ENCODE measurements at regions not wholly inside any gene's neighbourhood (a gene's known extent, or its start where the extent isn't known, plus 50 kb on each side); places are given as distances from the start of the nearest gene placed in this dataset.
A peak's percentile ranks its signal among the peaks of the same experiment; 100 is the strongest.

- H3K27ac Mint-ChIP-seq: peak overlapping the region; percentile 18
- DNase-seq: no peak
- H3K36me3 Mint-ChIP-seq (ENCODE audit: low read depth): peaks cover 4% of the 10 kb centered on the region
- TF ChIP-seq, protein P1, sequence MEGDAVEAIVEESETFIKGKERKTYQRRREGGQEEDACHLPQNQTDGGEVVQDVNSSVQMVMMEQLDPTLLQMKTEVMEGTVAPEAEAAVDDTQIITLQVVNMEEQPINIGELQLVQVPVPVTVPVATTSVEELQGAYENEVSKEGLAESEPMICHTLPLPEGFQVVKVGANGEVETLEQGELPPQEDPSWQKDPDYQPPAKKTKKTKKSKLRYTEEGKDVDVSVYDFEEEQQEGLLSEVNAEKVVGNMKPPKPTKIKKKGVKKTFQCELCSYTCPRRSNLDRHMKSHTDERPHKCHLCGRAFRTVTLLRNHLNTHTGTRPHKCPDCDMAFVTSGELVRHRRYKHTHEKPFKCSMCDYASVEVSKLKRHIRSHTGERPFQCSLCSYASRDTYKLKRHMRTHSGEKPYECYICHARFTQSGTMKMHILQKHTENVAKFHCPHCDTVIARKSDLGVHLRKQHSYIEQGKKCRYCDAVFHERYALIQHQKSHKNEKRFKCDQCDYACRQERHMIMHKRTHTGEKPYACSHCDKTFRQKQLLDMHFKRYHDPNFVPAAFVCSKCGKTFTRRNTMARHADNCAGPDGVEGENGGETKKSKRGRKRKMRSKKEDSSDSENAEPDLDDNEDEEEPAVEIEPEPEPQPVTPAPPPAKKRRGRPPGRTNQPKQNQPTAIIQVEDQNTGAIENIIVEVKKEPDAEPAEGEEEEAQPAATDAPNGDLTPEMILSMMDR (IDR thresholded peaks at IDR 0.05): no peak
- peaks cover 17% of the 10 kb centered on the region for H3K9me3 Mint-ChIP-seq
- H3K27me3 Mint-ChIP-seq (ENCODE audit: low read depth, poor library complexity): peaks cover 5% of the 10 kb centered on the region
- H3K4me3 Mint-ChIP-seq: no peak overlapping the region
- H3K4me1 Mint-ChIP-seq: no peaks in the 10 kb centered on the region
Measured at GRCh38 chr5:109250080-109250479, 159.7 kb downstream of the PJA2 start.

GRCh38 chr5:109249126-109249525, 160.6 kb downstream of the PJA2 start:
- no peak overlapping the region for H3K4me3 Mint-ChIP-seq
- TF ChIP-seq, protein P1 (IDR thresholded peaks at IDR 0.05): no peak
- peaks cover 4% of the 10 kb centered on the region for H3K36me3 Mint-ChIP-seq (ENCODE audit: low read depth)
- H3K27me3 Mint-ChIP-seq (ENCODE audit: low read depth, poor library complexity): peaks cover 6% of the 10 kb centered on the region
- H3K9me3 Mint-ChIP-seq: peaks cover 21% of the 10 kb centered on the region
- H3K4me1 Mint-ChIP-seq: no peaks in the 10 kb centered on the region
- no peak for DNase-seq
- no peak overlapping the region for H3K27ac Mint-ChIP-seq

DNA sequence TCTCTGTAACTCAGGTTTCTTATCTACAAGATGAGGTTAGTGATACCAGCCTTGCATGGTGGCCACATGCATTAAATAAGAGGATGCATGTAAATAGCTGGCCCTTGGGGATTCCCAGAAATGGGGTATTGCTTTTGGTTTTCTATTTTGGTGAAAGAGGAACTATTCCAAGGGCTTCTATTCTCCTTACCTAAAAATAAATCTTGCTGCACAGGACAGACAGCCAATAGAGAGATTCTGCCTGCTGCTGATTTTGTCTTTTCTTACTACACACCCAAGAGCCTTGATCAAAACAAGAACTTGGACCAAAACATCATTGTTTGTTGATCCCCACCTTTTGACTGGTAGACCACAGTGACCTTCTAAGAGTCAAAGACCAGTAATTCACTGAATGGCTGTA, 161.8 kb downstream of the PJA2 start:
- H3K27me3 Mint-ChIP-seq (ENCODE audit: low read depth, poor library complexity): peaks cover 8% of the 10 kb centered on the region
- no peak for DNase-seq
- no peak overlapping the region for H3K4me3 Mint-ChIP-seq
- H3K9me3 Mint-ChIP-seq: peaks cover 21% of the 10 kb centered on the region
- peaks cover 4% of the 10 kb centered on the region for H3K36me3 Mint-ChIP-seq (ENCODE audit: low read depth)
- TF ChIP-seq, protein P1 (IDR thresholded peaks at IDR 0.05): no peak
- no peaks in the 10 kb centered on the region for H3K4me1 Mint-ChIP-seq
- no peak overlapping the region for H3K27ac Mint-ChIP-seq

- no peak overlapping the region for H3K4me3 Mint-ChIP-seq
- H3K27ac Mint-ChIP-seq: no peak overlapping the region
Measured at GRCh38 chr5:109246841-109247592, 162.8 kb downstream of the PJA2 start.

More at GRCh38 chr5:109246841-109247592, 162.8 kb downstream of the PJA2 start:
- Mint-ChIP-seq H3K27me3 (ENCODE audit: low read depth, poor library complexity) (peaks cover 8% of the 10 kb centered on the region), H3K9me3 (peaks cover 21% of the 10 kb centered on the region), H3K4me1 (no peaks in the 10 kb centered on the region), H3K36me3 (ENCODE audit: low read depth) (peaks cover 4% of the 10 kb centered on the region)
- DNase-seq: no peak
- TF ChIP-seq, protein P1 (IDR thresholded peaks at IDR 0.05): no peak

All from nephron progenitor cell (in vitro differentiated cells).